ENCODE measurements at regions not wholly inside any gene's neighbourhood (a gene's known extent, or its start where the extent isn't known, plus 50 kb on each side); places are given as distances from the start of the nearest gene placed in this dataset.

DNA sequence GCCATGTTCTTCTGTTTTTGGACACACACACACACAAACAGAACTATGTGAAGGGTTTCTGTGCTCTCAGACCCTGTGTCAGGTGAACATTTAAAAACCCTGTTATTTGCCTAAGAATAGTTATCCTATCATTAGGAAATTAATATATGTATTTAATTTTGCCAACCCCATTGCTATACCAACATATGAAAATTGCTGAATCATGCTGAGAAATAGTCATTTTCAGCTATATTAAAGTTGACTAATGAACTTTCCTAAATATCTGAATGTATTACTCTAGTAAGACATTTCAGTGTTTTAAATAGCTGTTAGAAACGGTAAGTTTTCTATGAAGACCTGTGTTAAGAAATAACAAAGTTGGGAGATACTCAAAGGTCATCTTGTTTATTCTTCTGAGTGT is 596.9 kb upstream of the GRM7 start:
- 70 to 82% methylated on average over 1 of the region's 1 CpG for WGBS, 2 donors
- TF ChIP-seq POLR2A (IDR thresholded peaks at IDR 0.05) = no peak
- TF ChIP-seq, protein P1, sequence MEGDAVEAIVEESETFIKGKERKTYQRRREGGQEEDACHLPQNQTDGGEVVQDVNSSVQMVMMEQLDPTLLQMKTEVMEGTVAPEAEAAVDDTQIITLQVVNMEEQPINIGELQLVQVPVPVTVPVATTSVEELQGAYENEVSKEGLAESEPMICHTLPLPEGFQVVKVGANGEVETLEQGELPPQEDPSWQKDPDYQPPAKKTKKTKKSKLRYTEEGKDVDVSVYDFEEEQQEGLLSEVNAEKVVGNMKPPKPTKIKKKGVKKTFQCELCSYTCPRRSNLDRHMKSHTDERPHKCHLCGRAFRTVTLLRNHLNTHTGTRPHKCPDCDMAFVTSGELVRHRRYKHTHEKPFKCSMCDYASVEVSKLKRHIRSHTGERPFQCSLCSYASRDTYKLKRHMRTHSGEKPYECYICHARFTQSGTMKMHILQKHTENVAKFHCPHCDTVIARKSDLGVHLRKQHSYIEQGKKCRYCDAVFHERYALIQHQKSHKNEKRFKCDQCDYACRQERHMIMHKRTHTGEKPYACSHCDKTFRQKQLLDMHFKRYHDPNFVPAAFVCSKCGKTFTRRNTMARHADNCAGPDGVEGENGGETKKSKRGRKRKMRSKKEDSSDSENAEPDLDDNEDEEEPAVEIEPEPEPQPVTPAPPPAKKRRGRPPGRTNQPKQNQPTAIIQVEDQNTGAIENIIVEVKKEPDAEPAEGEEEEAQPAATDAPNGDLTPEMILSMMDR (IDR thresholded peaks at IDR 0.05) = no peak
- intact Hi-C loops (cut with DNase I; ENCODE audit: low total_unique reads) = no loop called here

DNA sequence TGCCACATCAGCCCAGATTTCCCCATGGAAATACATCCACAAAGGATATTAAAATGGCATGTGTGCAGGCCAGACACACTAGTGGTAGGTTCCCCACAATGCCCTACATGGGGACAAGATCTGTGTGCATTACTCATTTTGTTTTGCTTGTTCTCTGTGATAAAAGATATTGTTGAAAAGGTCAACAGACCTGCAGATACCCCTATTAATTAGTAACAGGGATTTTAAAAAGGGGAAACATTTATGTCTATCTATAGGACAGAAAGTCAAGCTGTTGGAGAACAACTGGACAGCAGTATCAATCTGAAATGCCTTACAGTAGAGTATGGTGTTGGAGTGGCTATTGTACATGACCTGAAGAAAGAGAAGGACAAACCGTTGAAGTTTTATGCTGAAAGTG is 596.0 kb upstream of the GRM7 start:
- no peak overlapping the region for H3K4me3 ChIP-seq (ENCODE audit: low read depth, poor library complexity, severe bottlenecking)
- no peak for TF ChIP-seq POLR2A (IDR thresholded peaks at IDR 0.05)
- TF ChIP-seq, protein P1 (IDR thresholded peaks at IDR 0.05) = no peak
- WGBS, 2 donors = 79 to 83% methylated on average over 1 of the region's 1 CpG
- intact Hi-C loops (cut with DNase I; ENCODE audit: low total_unique reads) = no loop called here
- DNase-seq (ENCODE audit: low spot score in 2 of 2) = no peak

More for the DNA sequence above, 596.9 kb upstream of the GRM7 start:
- DNase-seq (ENCODE audit: low spot score in 2 of 2) = no peak
- no peak overlapping the region for H3K4me3 ChIP-seq (ENCODE audit: low read depth, poor library complexity, severe bottlenecking)

DNA sequence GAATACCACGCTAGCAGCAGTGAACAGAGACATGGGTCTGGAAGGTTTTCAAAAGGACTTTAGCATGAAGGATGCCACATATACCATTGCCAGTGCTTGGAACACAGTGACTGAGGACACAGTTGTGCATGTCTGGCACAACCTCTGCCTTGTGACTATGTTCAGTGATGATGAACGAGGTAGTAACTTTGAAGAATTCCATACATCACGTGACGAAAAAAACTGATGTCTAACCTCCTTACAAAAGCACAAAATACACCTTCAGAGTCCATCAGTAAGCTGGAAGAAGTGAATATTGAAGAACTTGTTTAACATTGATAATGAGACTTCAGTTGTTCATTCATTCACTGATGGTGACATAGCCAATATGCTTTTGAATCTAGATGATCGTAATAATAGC is 594.8 kb upstream of the GRM7 start:
- intact Hi-C loops (cut with DNase I; ENCODE audit: low total_unique reads) = no loop called here
- no peak overlapping the region for H3K4me3 ChIP-seq (ENCODE audit: low read depth, poor library complexity, severe bottlenecking)
- DNase-seq (ENCODE audit: low spot score in 2 of 2) = no peak
- no peak for TF ChIP-seq POLR2A (IDR thresholded peaks at IDR 0.05)
- TF ChIP-seq, protein P1 (IDR thresholded peaks at IDR 0.05) = no peak
- whole genome bisulfite sequencing, 2 donors = 68 to 77% methylated on average over 5 of the region's 5 CpGs

DNA sequence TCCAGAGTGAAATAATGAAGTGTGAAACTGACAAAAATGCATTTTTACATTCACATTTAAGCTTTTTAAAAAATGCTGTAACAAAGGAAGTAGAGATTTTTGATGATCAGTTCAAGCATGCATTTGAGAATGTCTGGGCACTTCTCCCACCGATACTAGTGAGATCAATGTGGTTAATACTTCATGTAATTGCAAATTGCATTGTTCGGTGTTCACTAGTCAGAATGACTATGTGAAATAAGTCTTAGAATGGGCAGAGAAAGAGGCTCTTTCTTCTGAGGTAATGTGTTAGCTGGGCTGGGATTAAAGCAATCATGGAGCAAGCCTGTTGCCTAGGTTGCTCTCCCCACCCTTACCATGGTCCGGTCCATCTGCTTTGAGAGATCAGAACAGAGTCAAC is 587.0 kb upstream of the GRM7 start:
- no peak for DNase-seq (ENCODE audit: low spot score in 2 of 2)
- H3K4me3 ChIP-seq (ENCODE audit: low read depth, poor library complexity, severe bottlenecking) = no peak overlapping the region
- WGBS, 2 donors = 78 to 82% methylated on average over 3 of the region's 3 CpGs
- intact Hi-C loops (cut with DNase I; ENCODE audit: low total_unique reads) = no loop called here
- TF ChIP-seq, protein P1 (IDR thresholded peaks at IDR 0.05) = no peak
- TF ChIP-seq POLR2A (IDR thresholded peaks at IDR 0.05) = no peak

DNA sequence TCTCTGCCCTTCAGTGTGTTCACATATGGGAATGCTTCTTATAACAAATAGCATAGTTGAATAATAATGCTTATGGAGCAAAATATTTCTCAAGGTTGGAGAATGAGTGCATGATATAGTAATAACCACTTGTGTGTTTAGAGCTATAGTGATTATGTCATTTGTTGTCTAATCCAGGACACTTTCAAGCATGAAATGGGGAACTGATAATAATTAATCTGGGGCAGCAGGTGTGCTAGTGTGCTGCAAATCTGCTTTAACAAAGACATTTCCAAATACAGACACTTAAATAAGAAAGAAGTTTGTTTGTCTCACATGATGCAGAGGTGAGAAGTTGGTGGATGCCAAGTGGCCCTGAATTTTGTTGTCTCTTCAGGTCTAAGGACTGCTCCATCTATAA is 579.3 kb upstream of the GRM7 start:
- no peak for DNase-seq (ENCODE audit: low spot score in 2 of 2)
- no peak overlapping the region for H3K4me3 ChIP-seq (ENCODE audit: low read depth, poor library complexity, severe bottlenecking)
- TF ChIP-seq, protein P1 (IDR thresholded peaks at IDR 0.05) = no peak
- no peak for TF ChIP-seq POLR2A (IDR thresholded peaks at IDR 0.05)
- intact Hi-C loops (cut with DNase I; ENCODE audit: low total_unique reads) = no loop called here

DNA sequence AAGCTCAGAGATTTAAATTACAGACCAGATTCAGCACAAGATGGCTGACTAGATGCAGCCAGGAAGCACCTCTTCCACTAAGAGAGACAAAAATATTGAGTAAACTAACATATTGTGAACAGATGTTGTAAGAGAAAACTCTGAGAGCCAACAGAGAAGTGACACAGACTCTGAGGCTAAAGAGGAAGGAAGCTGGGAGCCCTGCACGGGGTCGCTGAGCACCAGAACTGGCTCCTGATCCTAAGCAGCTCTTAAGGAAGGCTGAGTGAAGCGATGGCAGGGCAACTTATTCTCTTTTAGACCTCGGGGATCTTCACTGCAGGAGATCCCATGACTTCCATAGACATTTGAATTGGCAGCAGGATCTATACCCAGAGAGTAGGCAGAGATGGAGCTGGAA is 578.0 kb upstream of the GRM7 start:
- intact Hi-C loops (cut with DNase I; ENCODE audit: low total_unique reads) = no loop called here
- TF ChIP-seq, protein P1 (IDR thresholded peaks at IDR 0.05) = no peak
- no peak for TF ChIP-seq POLR2A (IDR thresholded peaks at IDR 0.05)
- WGBS, 2 donors = 38 to 52% methylated on average over 4 of the region's 4 CpGs
- DNase-seq (ENCODE audit: low spot score in 2 of 2) = no peak
- no peak overlapping the region for H3K4me3 ChIP-seq (ENCODE audit: low read depth, poor library complexity, severe bottlenecking)
